ENCODE measurements at regions not wholly inside any gene's neighbourhood (a gene's known extent, or its start where the extent isn't known, plus 50 kb on each side); places are given as distances from the start of the nearest gene placed in this dataset.
"Not testable (repeated sequence)": the region's sequence is repeated elsewhere in the genome, so short reads cannot be mapped to it uniquely, and the experiment has no call there.

- Mint-ChIP-seq H3K36me3 (no peaks in the 10 kb centered on the region), H3K4me1 (no peaks in the 10 kb centered on the region), H3K9me3 (peaks cover 0 to 3% (median 0%) of the 10 kb centered on the region in 3 donors), H3K4me3 (no peak overlapping the region), H3K27ac (no peak overlapping the region), H3K27me3 (no peaks in the 10 kb centered on the region)
Measured at GRCh38 chr2:208638059-208638458, 231.5 kb downstream of the PTH2R start.

- Mint-ChIP-seq H3K36me3 (no peaks in the 10 kb centered on the region), H3K4me3 (no peak overlapping the region), H3K4me1 (no peaks in the 10 kb centered on the region), H3K27me3 (no peaks in the 10 kb centered on the region), H3K9me3 (peaks cover 3 to 4% (median 3%) of the 10 kb centered on the region in 3 donors), H3K27ac (no peak overlapping the region)
Measured at GRCh38 chr2:208642125-208642779, 235.7 kb downstream of the PTH2R start.

- Mint-ChIP-seq H3K9me3 (peaks cover 3 to 4% (median 3%) of the 10 kb centered on the region in 3 donors), H3K4me3 (no peak overlapping the region), H3K36me3 (no peaks in the 10 kb centered on the region), H3K4me1 (no peaks in the 10 kb centered on the region), H3K27ac (peak overlapping the region in 1 of 3 donors; percentile 57), H3K27me3 (no peaks in the 10 kb centered on the region)
Measured at GRCh38 chr2:208643145-208643544, 236.6 kb downstream of the PTH2R start.

- Mint-ChIP-seq H3K27me3 (no peaks in the 10 kb centered on the region), H3K27ac (no peak overlapping the region), H3K4me3 (no peak overlapping the region), H3K9me3 (peaks cover 3 to 4% (median 3%) of the 10 kb centered on the region in 3 donors), H3K36me3 (no peaks in the 10 kb centered on the region), H3K4me1 (no peaks in the 10 kb centered on the region)
Measured at GRCh38 chr2:208645226-208645625, 238.6 kb downstream of the PTH2R start.

- Mint-ChIP-seq H3K27ac (peak overlapping the region in 1 of 3 donors; percentile 14), H3K4me1 (no peaks in the 10 kb centered on the region), H3K36me3 (no peaks in the 10 kb centered on the region), H3K9me3 (peaks cover 0 to 4% (median 3%) of the 10 kb centered on the region in 3 donors), H3K27me3 (no peaks in the 10 kb centered on the region), H3K4me3 (no peak overlapping the region)
Measured at GRCh38 chr2:208648368-208648767, 241.8 kb downstream of the PTH2R start.

GRCh38 chr2:208653383-208653782 lies 246.8 kb downstream of the PTH2R start:
- Mint-ChIP-seq H3K27me3 (no peaks in the 10 kb centered on the region), H3K36me3 (no peaks in the 10 kb centered on the region), H3K4me1 (no peaks in the 10 kb centered on the region), H3K27ac (no peak overlapping the region), H3K4me3 (no peak overlapping the region), H3K9me3 (no peaks in the 10 kb centered on the region)

- Mint-ChIP-seq H3K27ac (no peak overlapping the region), H3K27me3 (no peaks in the 10 kb centered on the region), H3K9me3 (no peaks in the 10 kb centered on the region), H3K4me3 (no peak overlapping the region), H3K4me1 (no peaks in the 10 kb centered on the region), H3K36me3 (no peaks in the 10 kb centered on the region)
Measured at GRCh38 chr2:208654056-208654455, 247.5 kb downstream of the PTH2R start.

GRCh38 chr2:208657468-208657867 lies 250.9 kb downstream of the PTH2R start:
- H3K27me3 Mint-ChIP-seq = no peaks in the 10 kb centered on the region
- H3K36me3 Mint-ChIP-seq = no peaks in the 10 kb centered on the region
- no peaks in the 10 kb centered on the region for H3K4me1 Mint-ChIP-seq
- peaks cover 2 to 4% (median 2%) of the 10 kb centered on the region in 3 donors for H3K9me3 Mint-ChIP-seq
- H3K27ac Mint-ChIP-seq = no peak overlapping the region
- H3K4me3 Mint-ChIP-seq = no peak overlapping the region

- Mint-ChIP-seq H3K27me3 (no peaks in the 10 kb centered on the region), H3K9me3 (no peaks in the 10 kb centered on the region), H3K36me3 (no peaks in the 10 kb centered on the region), H3K27ac (no peak overlapping the region), H3K4me3 (no peak overlapping the region), H3K4me1 (no peaks in the 10 kb centered on the region)
Measured at GRCh38 chr2:208669394-208669793, 262.8 kb downstream of the PTH2R start.

GRCh38 chr2:208671284-208671683 lies 264.7 kb downstream of the PTH2R start:
- no peak overlapping the region for H3K27ac Mint-ChIP-seq
- H3K4me1 Mint-ChIP-seq = no peaks in the 10 kb centered on the region
- no peaks in the 10 kb centered on the region for H3K36me3 Mint-ChIP-seq
- no peaks in the 10 kb centered on the region for H3K9me3 Mint-ChIP-seq
- no peak overlapping the region for H3K4me3 Mint-ChIP-seq
- H3K27me3 Mint-ChIP-seq = no peaks in the 10 kb centered on the region

- H3K4me3 Mint-ChIP-seq = no peak overlapping the region
- H3K27me3 Mint-ChIP-seq = no peaks in the 10 kb centered on the region
- H3K4me1 Mint-ChIP-seq = no peaks in the 10 kb centered on the region
- H3K27ac Mint-ChIP-seq = no peak overlapping the region
- H3K36me3 Mint-ChIP-seq = no peaks in the 10 kb centered on the region
- no peaks in the 10 kb centered on the region for H3K9me3 Mint-ChIP-seq
Measured at GRCh38 chr2:208671886-208672680, 265.5 kb downstream of the PTH2R start.

- Mint-ChIP-seq H3K9me3 (no peaks in the 10 kb centered on the region), H3K36me3 (no peaks in the 10 kb centered on the region), H3K4me1 (no peaks in the 10 kb centered on the region), H3K27ac (no peak overlapping the region), H3K4me3 (no peak overlapping the region), H3K27me3 (no peaks in the 10 kb centered on the region)
Measured at GRCh38 chr2:208673631-208674030, 267.0 kb downstream of the PTH2R start.

- Mint-ChIP-seq H3K27me3 (no peaks in the 10 kb centered on the region), H3K4me3 (no peak overlapping the region), H3K36me3 (no peaks in the 10 kb centered on the region), H3K27ac (peak overlapping the region in 1 of 3 donors; percentile 37), H3K9me3 (peaks cover 0 to 2% (median 0%) of the 10 kb centered on the region in 3 donors), H3K4me1 (no peaks in the 10 kb centered on the region)
Measured at GRCh38 chr2:208674919-208675318, 268.3 kb downstream of the PTH2R start.

GRCh38 chr2:208685929-208686328 lies 279.3 kb downstream of the PTH2R start:
- not testable (repeated sequence) for H3K36me3 Mint-ChIP-seq, H3K27me3 Mint-ChIP-seq, H3K4me3 Mint-ChIP-seq, H3K27ac Mint-ChIP-seq, H3K4me1 Mint-ChIP-seq
- peaks cover 7 to 14% (median 12%) of the 10 kb centered on the region in 3 donors for H3K9me3 Mint-ChIP-seq

- no peaks in the 10 kb centered on the region for H3K36me3 Mint-ChIP-seq
- peaks cover 7 to 11% (median 9%) of the 10 kb centered on the region in 3 donors for H3K9me3 Mint-ChIP-seq
- no peaks in the 10 kb centered on the region for H3K27me3 Mint-ChIP-seq
Measured at GRCh38 chr2:208686665-208687064, 280.1 kb downstream of the PTH2R start.

GRCh38 chr2:208687720-208688119 lies 281.1 kb downstream of the PTH2R start:
- H3K9me3 Mint-ChIP-seq, H3K27me3 Mint-ChIP-seq: not testable (repeated sequence)

More at GRCh38 chr2:208686665-208687064, 280.1 kb downstream of the PTH2R start:
- Mint-ChIP-seq H3K4me3 (no peak overlapping the region), H3K4me1 (no peaks in the 10 kb centered on the region), H3K27ac (no peak overlapping the region)

More at GRCh38 chr2:208687720-208688119, 281.1 kb downstream of the PTH2R start:
- not testable (repeated sequence) for H3K4me1 Mint-ChIP-seq, H3K36me3 Mint-ChIP-seq, H3K4me3 Mint-ChIP-seq
- peak overlapping the region in 1 of 3 donors; percentile 50 for H3K27ac Mint-ChIP-seq
